DMS153 treated with DMSO at 0.1 percent for 48 hours (cell line): ENCODE measurements at regions not wholly inside any gene's neighbourhood (a gene's known extent, or its start where the extent isn't known, plus 50 kb on each side); places are given as distances from the start of the nearest gene placed in this dataset.
"Not testable (repeated sequence)": the region's sequence is repeated elsewhere in the genome, so short reads cannot be mapped to it uniquely, and the experiment has no call there.

Source experiments
- DNase-seq: peaks from one replicate; lab custom pipeline; 2025; ENCODE audit not compliant: unreplicated experiment; lab: John Stamatoyannopoulos, UW

DNA sequence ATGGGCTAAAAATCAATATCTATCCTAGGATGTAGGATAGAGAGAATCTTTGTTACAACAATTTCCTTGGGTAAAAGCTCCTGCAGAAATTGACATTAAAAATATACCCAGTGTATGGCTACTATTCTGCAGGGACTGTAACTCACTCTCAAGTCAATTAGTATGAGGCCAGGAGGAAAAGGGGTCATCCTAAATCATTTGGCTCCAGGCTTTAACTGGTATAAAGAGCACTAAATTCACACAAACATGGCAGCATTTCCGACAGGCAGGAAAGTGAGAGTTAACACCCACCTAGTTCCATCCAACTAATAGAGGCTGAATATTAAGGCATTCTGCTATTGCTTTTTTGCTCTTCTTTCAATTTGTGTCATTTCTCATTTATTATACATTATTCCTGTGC is 218.6 kb upstream of the C1orf87 start:
- DNase-seq: no peak

- no peak for DNase-seq
Measured at GRCh38 chr1:60290393-60290792, 216.8 kb upstream of the C1orf87 start.

GRCh38 chr1:60287536-60287935 is 214.0 kb upstream of the C1orf87 start:
- DNase-seq: no peak

DNA sequence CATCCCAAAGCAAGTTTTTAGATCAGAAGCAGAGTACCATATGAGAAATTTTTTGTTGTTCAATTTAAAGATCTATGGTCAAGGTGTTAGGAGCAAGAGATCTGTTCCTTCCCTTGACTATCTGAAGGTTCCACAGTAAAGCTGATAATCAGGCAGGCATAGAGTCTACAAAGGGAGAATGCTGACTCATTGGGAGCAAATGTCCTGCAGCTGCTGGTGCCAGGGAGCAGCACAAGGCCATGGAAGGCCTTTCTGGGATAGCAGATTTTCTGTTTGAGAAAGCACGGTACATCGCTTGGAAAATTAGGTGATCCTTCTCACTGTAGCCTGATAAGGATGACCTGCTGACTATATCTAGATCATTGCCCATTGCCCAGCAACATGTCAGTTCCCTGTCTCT is 210.1 kb upstream of the C1orf87 start:
- DNase-seq: no peak

GRCh38 chr1:60281360-60281932 is 207.9 kb upstream of the C1orf87 start:
- peak; percentile 78 for DNase-seq

DNA sequence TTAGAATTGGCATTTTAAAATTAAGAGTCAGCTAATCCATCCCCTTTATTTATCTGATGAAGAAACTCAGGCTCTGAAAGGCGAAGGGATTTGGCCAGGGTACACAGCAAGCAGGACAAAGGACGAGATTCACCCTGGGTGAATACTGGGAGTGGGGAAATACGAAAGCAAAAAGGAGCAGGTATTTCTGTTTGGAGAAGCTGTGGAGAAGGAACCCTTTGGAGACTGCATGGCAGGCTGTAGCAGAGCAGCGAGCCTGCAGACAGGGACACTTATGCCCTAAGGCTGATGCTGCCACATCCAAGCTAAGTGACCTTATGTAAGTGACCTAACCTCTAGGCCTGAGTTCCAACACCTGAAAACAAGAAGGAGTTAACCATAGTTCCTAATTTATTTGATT is 207.2 kb upstream of the C1orf87 start:
- peak; percentile 51 for DNase-seq

GRCh38 chr1:60280256-60280655 is 206.7 kb upstream of the C1orf87 start:
- DNase-seq: no peak

GRCh38 chr1:60279798-60280197 is 206.2 kb upstream of the C1orf87 start:
- DNase-seq: no peak

DNA sequence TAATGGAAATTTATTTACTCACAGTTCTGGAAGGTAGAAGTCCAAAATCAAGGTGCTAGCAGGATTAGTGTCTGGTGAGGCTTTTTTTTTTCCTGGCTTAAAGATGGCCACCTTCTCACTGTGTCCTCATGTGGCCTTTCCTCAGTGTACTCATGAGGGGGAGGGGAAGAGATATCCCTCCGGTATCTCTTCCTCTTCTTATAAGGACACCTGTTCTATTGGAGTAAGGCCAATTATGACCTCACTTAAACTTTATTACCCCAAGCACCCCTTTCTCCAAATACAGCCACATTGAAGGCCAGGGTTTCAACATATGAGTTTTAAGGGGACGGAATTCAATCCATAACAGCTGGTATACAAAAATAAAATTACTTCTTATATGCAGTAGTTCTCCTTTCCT is 203.7 kb upstream of the C1orf87 start:
- no peak for DNase-seq

GRCh38 chr1:60274422-60275290 is 201.1 kb upstream of the C1orf87 start:
- no peak for DNase-seq

DNA sequence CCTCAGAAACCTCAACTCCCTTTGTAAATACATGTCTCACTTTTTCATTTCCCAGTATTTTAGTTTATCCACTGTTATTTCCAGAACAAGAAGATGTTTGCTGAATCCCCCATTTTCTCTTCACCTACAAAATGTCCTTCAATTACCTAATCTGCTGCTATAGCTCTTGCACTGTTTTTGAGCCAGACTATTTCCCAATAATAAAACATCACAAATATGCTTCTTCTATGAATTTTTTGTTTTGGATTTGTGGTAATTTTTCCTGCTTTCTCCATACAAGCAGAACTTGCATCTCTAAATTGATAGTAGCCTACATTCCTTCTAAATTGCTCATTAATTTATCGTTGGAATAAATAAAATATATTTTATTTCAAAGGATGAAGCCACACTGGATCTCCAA is 199.6 kb upstream of the C1orf87 start:
- DNase-seq: no peak

DNA sequence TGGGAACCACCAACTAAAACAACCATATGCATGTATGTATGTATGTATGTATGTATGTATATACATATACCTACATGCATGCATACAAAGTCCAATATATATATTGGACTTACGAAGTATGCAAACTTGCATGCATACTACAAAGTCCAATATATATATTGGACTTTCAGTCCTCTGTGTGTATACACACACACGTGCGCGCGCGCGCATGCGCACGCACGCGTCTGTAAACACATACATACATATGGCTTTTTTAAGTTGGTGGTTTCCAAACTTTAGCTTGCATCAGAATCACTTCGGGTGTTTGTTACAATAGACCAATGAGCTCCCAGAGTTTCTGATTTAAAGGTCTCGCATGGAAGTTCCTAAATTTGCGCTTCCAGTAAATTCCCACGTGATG is 197.5 kb upstream of the C1orf87 start:
- no peak for DNase-seq

DNA sequence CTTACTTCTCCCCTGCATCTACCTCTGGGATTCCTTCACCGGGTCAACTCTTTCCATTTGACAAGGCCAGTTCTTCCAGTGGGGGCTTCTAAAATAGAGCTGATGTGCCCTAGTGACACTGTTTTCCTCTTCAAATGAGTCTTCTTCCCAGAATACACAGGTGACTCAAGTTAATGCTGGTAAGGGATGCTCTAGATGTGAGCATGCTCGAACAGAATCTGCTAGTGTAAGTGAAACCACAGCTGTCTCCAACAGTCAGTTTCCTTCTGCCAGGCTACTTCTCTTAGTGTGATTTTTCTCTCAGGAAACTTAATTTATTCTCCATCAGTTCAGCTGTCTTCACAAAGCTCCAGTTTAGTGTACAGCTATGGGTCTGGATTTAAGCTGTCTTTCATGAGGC is 194.9 kb upstream of the C1orf87 start:
- no peak for DNase-seq

DNA sequence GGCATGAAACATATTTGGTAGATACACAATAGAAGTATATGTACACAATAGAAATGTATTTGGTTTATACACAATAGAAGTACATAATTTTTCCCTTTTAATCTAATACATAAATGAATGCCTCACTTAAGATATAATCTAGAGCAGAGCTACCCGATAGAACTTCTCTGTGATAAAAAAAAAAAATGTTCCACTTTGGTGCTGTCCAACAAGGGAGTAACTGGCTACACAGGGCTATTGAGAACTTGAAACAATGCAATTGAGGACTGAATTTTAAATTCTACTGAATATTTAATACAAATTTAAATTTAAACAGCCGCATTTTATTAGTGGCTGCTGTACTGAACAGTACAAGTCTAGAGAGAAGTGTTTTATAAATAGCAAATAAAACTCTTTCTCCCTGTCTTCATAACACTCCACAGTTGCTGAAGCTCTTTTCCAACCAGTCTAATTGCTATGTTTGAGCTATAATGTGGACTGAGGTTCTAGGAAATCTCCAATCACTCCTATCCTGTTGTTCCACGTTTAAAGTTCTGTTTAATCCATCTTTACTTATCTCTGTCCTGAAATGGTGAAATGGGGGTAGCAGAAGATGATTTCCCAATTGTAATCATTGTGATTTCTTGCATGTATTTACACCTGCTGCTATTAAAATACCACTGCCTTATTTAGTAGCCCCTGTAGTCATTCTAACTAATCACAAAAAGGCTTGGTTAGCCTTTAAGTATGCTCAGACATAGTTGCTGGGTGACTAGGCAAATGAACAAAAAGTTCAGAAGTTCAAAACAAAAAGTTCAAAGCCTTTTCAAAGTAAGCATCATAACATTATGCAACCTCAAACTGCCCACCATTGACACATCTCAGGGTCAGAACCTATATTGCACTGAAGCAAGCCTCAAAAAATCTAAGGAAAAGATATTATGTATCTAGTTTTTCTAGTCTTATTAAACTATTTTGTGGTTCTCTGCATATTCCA is 192.3 kb upstream of the C1orf87 start:
- no peak for DNase-seq

DNA sequence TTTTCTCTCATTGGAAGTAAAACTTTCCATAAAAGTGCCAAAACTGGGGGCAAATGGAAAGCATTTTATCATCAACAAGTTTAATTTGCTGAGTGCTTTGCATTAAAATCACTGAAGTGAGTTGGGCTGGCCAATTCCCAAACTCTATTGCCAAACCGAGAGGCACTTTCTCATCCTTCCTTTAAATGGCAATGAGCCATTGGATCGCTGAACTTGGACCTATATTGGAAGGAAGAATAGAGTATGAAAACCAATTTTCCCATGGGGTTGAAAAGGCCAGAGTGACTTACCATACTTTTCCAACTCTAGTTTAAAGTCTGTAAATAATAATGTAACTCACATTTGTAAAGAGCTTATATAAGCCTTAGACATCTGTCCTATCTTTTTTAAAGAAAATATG is 189.1 kb upstream of the C1orf87 start:
- DNase-seq: no peak

DNA sequence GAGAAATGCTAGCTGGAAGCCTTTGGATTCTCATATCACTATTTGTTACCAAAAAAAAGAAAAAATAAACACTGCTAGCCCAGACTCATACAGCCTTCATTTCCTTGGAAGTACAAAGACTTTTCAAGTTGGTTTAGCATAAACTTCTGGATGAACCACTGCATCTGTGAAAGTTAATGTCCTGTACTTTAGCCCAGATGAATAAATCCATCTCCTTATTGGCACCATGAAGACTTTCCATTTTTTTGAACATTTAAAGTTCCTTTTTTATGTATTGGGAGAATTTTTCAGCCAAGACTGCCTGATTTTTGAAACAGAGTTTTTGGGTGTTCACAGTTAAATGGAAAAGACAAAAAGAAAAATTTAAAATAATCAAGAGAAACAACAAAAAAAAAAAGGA is 184.0 kb upstream of the C1orf87 start:
- DNase-seq: no peak

DNA sequence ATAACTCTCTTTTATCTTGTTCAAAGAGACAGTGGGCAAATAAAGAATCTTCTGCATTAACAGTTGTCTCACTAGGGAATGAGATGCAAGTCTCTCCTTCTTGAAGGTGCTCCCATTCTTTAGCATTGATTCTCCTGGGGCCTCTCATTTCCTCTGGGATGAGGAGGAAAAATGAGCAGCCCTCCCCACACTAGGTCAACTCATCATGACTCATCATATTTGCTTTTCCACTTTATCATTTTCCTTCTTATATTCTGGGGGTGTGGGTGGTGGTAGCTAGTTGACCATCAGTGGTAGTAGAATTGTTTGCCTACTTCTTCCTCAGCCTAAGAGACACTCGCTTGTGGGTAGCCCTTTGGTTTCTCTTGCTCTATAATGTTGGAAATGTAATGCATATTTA is 182.0 kb upstream of the C1orf87 start:
- no peak for DNase-seq

DNA sequence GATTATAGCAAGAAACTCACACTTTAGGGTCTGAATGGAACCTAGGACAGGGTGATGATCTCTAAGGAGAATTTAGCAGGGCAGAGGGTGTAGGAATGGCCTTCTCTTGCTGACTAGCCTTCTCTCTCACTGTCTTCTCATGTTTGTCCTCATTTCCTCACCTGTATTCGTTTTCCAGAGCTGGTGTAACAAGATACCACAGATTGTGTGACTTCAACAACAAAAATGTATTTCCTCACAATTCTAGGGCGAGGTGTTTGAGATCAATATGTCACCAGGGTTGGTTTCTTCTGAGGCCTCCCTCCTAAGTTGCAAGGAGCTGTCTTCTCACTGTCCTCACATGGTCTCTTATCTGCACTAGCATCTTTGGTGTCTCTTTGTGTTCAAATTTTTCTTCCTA is 177.9 kb upstream of the C1orf87 start:
- DNase-seq: no peak

- DNase-seq: not testable (repeated sequence)
Measured at GRCh38 chr1:60247467-60247866, 173.9 kb upstream of the C1orf87 start.

DNA sequence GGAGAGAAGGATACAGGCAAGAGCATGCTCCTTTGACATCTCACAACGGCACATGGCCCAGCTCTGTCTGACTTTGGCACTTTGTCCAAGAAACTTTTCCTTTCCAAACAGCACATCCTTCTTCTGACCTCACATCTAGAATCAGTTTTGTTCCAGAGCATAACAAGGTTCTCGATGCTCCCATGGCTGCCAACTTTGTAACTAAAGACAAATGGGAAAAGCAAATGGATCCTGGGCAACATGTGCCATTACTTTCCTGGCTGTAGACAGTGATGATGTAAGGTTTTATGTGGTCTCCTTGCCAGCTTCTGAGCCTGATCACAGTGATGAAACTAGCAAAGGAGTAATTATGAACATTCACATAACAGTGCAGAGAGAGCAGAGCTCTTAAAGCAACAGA is 171.8 kb upstream of the C1orf87 start:
- no peak for DNase-seq

DNA sequence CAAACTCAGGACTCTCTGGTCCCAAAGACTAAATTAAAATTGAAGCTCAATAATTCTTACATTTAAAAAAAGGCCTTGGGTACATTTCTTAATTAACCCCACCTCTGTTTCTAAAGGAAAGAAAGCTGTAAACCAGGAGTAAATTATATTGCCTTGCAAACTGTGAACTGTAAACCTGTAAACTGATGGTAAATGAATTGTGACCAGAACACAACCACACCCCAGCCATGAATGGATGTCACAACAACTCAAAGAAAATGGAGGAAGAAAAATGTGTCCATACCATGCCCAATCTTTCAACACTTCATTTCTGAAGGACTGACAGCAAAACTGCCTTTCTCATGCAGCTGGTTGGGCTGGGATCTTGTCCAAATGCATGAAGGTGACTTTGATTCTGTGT is 171.3 kb upstream of the C1orf87 start:
- no peak for DNase-seq

GRCh38 chr1:60235275-60235674 is 161.7 kb upstream of the C1orf87 start:
- no peak for DNase-seq
